OCI-LY1 (cell line): ENCODE measurements at regions not wholly inside any gene's neighbourhood (a gene's known extent, or its start where the extent isn't known, plus 50 kb on each side); places are given as distances from the start of the nearest gene placed in this dataset.

Experiments
- EZH2 ChIP-seq: fragments of 200-600 bp; sonication (generic), shearing (Covaris generic); IDR thresholded peaks from 2 replicates; pipeline ENCODE4 v1.8.0; 2017; ENCODE audit warnings: borderline replicate concordance, mixed run types, mild to moderate bottlenecking, antibody characterized with exemption, low read length, moderate library complexity, mixed read lengths
- TF ChIP-seq, protein P1 (sequence below): fragments of 200-600 bp; sonication (generic), shearing (Covaris generic); IDR thresholded peaks from 2 replicates; pipeline ENCODE4 v1.5.1; 2017; ENCODE audit warnings: mild to moderate bottlenecking, antibody characterized with exemption, low read length, moderate library complexity, mixed read lengths

GRCh38 chr6:169866668-169867521, 115.5 kb downstream of the ERMARD start:
- TF ChIP-seq, protein P1, sequence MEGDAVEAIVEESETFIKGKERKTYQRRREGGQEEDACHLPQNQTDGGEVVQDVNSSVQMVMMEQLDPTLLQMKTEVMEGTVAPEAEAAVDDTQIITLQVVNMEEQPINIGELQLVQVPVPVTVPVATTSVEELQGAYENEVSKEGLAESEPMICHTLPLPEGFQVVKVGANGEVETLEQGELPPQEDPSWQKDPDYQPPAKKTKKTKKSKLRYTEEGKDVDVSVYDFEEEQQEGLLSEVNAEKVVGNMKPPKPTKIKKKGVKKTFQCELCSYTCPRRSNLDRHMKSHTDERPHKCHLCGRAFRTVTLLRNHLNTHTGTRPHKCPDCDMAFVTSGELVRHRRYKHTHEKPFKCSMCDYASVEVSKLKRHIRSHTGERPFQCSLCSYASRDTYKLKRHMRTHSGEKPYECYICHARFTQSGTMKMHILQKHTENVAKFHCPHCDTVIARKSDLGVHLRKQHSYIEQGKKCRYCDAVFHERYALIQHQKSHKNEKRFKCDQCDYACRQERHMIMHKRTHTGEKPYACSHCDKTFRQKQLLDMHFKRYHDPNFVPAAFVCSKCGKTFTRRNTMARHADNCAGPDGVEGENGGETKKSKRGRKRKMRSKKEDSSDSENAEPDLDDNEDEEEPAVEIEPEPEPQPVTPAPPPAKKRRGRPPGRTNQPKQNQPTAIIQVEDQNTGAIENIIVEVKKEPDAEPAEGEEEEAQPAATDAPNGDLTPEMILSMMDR: no peak
- no peak for TF ChIP-seq EZH2
